WTC11 (cell line): ENCODE measurements at regions not wholly inside any gene's neighbourhood (a gene's known extent, or its start where the extent isn't known, plus 50 kb on each side); places are given as distances from the start of the nearest gene placed in this dataset.

ENCODE experiments used
- FOXJ3 ChIP-seq: sonication (generic); formaldehyde crosslinking; IDR thresholded peaks from 2 replicates; pipeline ENCODE4 v1.9.0; 2021; ENCODE audit warnings: missing genetic modification reagents, mild to moderate bottlenecking, borderline replicate concordance
- JUN ChIP-seq: sonication (generic); formaldehyde crosslinking; IDR thresholded peaks from 2 replicates; pipeline ENCODE4 v1.8.0; 2023; ENCODE audit warnings: mild to moderate bottlenecking, missing genetic modification reagents
- ZBTB21 ChIP-seq: sonication (generic); formaldehyde crosslinking; IDR thresholded peaks from 2 replicates; pipeline ENCODE4 v1.8.1; 2023; ENCODE audit warnings: mild to moderate bottlenecking, missing genetic modification reagents, borderline replicate concordance
- ZNF121 ChIP-seq: sonication (generic); formaldehyde crosslinking; IDR thresholded peaks from 2 replicates; pipeline ENCODE4 v1.8.0; 2023; ENCODE audit warnings: missing genetic modification reagents
- TF ChIP-seq, protein P1 (sequence below): sonication (generic); formaldehyde crosslinking; IDR thresholded peaks from 2 replicates; pipeline ENCODE4 v1.8.0; 2023; ENCODE audit warnings: missing genetic modification reagents
- TF ChIP-seq, protein P2 (sequence below): fragments of 200-600 bp; IDR thresholded peaks from 2 replicates; pipeline ENCODE4 v1.8.0; 2022; ENCODE audit warnings: antibody characterized with exemption
- TF ChIP-seq, protein P3 (sequence below): sonication (generic); formaldehyde crosslinking; conservative IDR thresholded peaks from 2 replicates; pipeline ENCODE4 v1.8.1; 2022; ENCODE audit warnings: mild to moderate bottlenecking, missing genetic modification reagents
- TF ChIP-seq, protein P4 (sequence below): sonication (generic); formaldehyde crosslinking; IDR thresholded peaks from 2 replicates; pipeline ENCODE4 v1.8.0; 2022; ENCODE audit warnings: mild to moderate bottlenecking, missing genetic modification reagents
- TF ChIP-seq, protein P5 (sequence below): sonication (generic); formaldehyde crosslinking; IDR thresholded peaks from 2 replicates; pipeline ENCODE4 v1.8.0; 2022; ENCODE audit warnings: mild to moderate bottlenecking, missing genetic modification reagents

DNA sequence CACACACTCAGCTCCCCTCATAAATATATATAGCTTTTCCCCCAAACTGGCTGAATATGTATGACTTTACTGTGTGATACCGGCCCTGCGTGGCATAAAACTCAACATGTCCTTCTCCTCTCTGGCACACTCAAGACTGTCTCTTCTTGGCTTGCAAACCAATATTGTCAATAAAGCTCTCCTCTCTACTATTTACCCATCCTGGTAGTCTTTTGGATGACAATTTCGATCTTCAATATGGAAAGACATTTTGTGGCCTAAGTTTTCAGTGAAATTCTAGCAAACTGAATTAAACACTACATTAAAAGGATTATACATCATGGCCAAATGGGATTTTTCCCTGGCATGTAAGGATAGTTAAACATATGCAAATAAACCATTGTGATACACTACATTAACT is 1255.9 kb downstream of the JRKL start:
- TF ChIP-seq, protein P1, sequence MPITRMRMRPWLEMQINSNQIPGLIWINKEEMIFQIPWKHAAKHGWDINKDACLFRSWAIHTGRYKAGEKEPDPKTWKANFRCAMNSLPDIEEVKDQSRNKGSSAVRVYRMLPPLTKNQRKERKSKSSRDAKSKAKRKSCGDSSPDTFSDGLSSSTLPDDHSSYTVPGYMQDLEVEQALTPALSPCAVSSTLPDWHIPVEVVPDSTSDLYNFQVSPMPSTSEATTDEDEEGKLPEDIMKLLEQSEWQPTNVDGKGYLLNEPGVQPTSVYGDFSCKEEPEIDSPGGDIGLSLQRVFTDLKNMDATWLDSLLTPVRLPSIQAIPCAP = no peak
- TF ChIP-seq, protein P2, sequence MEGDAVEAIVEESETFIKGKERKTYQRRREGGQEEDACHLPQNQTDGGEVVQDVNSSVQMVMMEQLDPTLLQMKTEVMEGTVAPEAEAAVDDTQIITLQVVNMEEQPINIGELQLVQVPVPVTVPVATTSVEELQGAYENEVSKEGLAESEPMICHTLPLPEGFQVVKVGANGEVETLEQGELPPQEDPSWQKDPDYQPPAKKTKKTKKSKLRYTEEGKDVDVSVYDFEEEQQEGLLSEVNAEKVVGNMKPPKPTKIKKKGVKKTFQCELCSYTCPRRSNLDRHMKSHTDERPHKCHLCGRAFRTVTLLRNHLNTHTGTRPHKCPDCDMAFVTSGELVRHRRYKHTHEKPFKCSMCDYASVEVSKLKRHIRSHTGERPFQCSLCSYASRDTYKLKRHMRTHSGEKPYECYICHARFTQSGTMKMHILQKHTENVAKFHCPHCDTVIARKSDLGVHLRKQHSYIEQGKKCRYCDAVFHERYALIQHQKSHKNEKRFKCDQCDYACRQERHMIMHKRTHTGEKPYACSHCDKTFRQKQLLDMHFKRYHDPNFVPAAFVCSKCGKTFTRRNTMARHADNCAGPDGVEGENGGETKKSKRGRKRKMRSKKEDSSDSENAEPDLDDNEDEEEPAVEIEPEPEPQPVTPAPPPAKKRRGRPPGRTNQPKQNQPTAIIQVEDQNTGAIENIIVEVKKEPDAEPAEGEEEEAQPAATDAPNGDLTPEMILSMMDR = no peak
- TF ChIP-seq, protein P3, sequence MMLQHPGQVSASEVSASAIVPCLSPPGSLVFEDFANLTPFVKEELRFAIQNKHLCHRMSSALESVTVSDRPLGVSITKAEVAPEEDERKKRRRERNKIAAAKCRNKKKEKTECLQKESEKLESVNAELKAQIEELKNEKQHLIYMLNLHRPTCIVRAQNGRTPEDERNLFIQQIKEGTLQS (CRISPR knock-in tag) = no peak
- TF ChIP-seq FOXJ3 (CRISPR knock-in tag) = no peak
- TF ChIP-seq, protein P4, sequence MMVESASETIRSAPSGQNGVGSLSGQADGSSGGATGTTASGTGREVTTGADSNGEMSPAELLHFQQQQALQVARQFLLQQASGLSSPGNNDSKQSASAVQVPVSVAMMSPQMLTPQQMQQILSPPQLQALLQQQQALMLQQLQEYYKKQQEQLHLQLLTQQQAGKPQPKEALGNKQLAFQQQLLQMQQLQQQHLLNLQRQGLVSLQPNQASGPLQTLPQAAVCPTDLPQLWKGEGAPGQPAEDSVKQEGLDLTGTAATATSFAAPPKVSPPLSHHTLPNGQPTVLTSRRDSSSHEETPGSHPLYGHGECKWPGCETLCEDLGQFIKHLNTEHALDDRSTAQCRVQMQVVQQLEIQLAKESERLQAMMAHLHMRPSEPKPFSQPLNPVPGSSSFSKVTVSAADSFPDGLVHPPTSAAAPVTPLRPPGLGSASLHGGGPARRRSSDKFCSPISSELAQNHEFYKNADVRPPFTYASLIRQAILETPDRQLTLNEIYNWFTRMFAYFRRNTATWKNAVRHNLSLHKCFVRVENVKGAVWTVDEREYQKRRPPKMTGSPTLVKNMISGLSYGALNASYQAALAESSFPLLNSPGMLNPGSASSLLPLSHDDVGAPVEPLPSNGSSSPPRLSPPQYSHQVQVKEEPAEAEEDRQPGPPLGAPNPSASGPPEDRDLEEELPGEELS (CRISPR knock-in tag) = no peak
- TF ChIP-seq JUN (CRISPR knock-in tag) = no peak
- TF ChIP-seq, protein P5, sequence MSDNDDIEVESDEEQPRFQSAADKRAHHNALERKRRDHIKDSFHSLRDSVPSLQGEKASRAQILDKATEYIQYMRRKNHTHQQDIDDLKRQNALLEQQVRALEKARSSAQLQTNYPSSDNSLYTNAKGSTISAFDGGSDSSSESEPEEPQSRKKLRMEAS (CRISPR knock-in tag) = no peak
- no peak for TF ChIP-seq ZNF121
- TF ChIP-seq ZBTB21 = no peak
